HCT116 (cell line): ENCODE measurements at regions not wholly inside any gene's neighbourhood (a gene's known extent, or its start where the extent isn't known, plus 50 kb on each side); places are given as distances from the start of the nearest gene placed in this dataset.

Experiments used
- CTCF ChIP-seq, 3 experiments: fragments of 200-600 bp in 1 of 3; sonication (generic) in 1 of 3; IDR thresholded peaks in 2 of 3; conservative IDR thresholded peaks in 1 of 3; 2 replicates each; pipeline ENCODE4 v1.5.1; 2012 to 2017; ENCODE audit warnings: low read depth in 2 of 3, low read length in 2 of 3, antibody characterized with exemption in 1 of 3, borderline replicate concordance in 1 of 3, control low read depth in 1 of 3, mild to moderate bottlenecking in 1 of 3, mixed read lengths in 1 of 3, mixed run types in 1 of 3, moderate library complexity in 1 of 3; ENCODE audit not compliant: insufficient read depth in 1 of 3
- EZH2phosphoT487 ChIP-seq: fragments of 200-600 bp; IDR thresholded peaks from 2 replicates; pipeline ENCODE4 v1.6.1; 2018; ENCODE audit warnings: antibody characterized with exemption, borderline replicate concordance
- TCF7L2 ChIP-seq: IDR thresholded peaks from 2 replicates; pipeline ENCODE4 v1.7.0; 2011; ENCODE audit warnings: borderline replicate concordance, inconsistent platforms; ENCODE audit not compliant: insufficient read depth, insufficient read length; ENCODE audit errors: extremely low read depth

DNA sequence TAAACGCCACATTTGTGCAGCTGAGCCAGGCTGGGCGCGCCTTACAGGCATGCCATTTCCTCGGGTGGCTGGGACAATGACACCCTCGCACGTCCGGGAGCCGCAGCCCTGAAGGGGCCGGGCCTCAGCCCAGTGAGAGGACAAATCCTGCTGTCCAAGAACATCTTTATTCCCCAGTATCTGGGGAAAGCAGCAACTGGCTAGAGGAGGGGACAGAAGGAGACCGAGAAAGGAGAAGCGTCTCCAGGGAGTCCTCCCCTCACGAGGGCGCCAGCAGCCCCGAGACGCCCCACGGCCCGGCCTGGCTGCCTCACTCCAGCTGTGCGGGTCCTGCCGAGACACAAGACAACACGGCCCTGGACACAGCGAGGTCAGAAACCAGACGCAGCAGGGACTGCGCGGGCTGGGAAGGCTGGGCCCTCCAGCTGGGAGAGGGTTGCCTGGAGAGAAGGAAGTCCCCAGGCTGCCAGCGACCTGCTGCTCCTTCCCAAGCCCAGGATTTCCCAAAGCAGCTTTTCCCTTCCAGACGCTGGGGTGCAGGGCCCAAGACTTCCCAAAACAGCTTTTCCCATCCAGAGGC, 130.2 kb downstream of the CHSY1 start:
- TF ChIP-seq CTCF (IDR thresholded peaks at IDR 0.05 in 2 of 3, conservative IDR thresholded peaks at IDR 0.05 in 1 of 3; ENCODE audit: borderline replicate concordance in 1 of 3, insufficient read depth in 1 of 3, low read depth in 2 of 3, low read length in 2 of 3) (no peak), TCF7L2 (no peak), EZH2phosphoT487 (no peak)
